ENCODE measurements at regions not wholly inside any gene's neighbourhood (a gene's known extent, or its start where the extent isn't known, plus 50 kb on each side); places are given as distances from the start of the nearest gene placed in this dataset.
"Not testable (repeated sequence)": the region's sequence is repeated elsewhere in the genome, so short reads cannot be mapped to it uniquely, and the experiment has no call there.

DNA sequence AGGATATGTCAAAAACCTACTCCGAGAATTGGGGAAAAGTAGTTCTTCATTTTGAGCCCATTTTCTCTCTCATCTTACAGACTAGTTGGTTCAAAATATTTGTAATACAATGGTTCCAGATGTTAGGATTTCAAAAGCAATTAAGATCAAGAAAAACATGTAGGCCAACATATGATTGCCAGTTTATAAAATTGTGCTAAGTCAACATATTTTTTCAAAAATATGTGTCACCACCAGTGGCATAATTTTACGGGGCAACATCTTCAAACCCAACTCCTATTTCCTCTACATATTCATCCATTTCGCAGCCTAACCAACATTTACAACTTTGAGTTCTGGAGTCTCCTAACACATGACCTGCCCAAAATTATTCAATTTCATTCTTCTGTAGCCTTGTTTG is 514.5 kb upstream of the TPK1 start:
- intact Hi-C loops (cut with micrococcal nuclease), result no loop called here

DNA sequence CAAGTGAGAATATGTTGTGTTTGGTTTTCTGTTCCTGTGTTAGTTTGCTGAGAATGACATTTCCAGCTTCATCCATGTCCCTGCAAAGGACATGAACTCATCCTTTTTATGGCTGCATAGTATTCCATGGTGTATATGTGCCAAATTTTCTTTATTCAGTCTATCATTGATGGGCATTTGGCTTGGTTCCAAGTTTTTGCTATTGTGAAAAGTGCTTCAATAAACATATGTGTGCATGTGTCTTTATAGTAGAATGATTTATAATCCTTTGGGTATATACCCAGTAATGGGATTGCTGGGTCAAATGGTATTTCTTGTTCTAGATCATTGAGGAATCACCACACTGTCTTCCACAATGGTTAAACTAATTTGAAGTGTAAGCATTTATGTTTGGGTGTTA is 513.6 kb upstream of the TPK1 start:
- H3K36me3 ChIP-seq (replicated peaks in 1 of 2; ENCODE audit: control extremely low read depth in 1 of 2, control insufficient read depth in 1 of 2, extremely low read depth in 1 of 2, insufficient read depth in 2 of 2, low read length in 1 of 2); ATAC-seq (ENCODE audit: low read depth); H3K79me2 ChIP-seq (ENCODE audit: control insufficient read depth, insufficient read depth, low read length); H3K4me1 ChIP-seq (ENCODE audit: control insufficient read depth in 2 of 2, insufficient read depth in 2 of 2, low read length in 2 of 2); H3K9ac ChIP-seq (ENCODE audit: low read length); POLR2A ChIA-PET; H3K4me3 Mint-ChIP-seq; CTCF ChIA-PET; intact Hi-C loops (cut with micrococcal nuclease); H3K4me3 ChIP-seq (ENCODE audit: control extremely low read depth in 1 of 5, extremely low read depth in 1 of 5, insufficient read depth in 1 of 5, low read depth in 2 of 5, low read length in 4 of 5); H3K27ac ChIP-seq (ENCODE audit: low read length in 2 of 2); H3K27me3 Mint-ChIP-seq; H2AFZ ChIP-seq (ENCODE audit: insufficient read depth, low read depth, low read length, poor library complexity, severe bottlenecking); H4K20me1 ChIP-seq (ENCODE audit: control insufficient read depth, insufficient read depth, low read length, poor library complexity, severe bottlenecking); DNase-seq; H3K4me2 ChIP-seq (replicated peaks; ENCODE audit: low read depth, low read length, poor library complexity, severe bottlenecking); H3K27me3 ChIP-seq (replicated peaks in 1 of 4; ENCODE audit: control extremely low read depth in 1 of 4, control insufficient read depth in 3 of 4, insufficient read depth in 4 of 4, low read length in 3 of 4); H3K9me3 ChIP-seq (ENCODE audit: control extremely low read depth in 1 of 3, control insufficient read depth in 2 of 3, insufficient read depth in 1 of 3, low read length in 2 of 3); H3K4me1 Mint-ChIP-seq; H3K27ac Mint-ChIP-seq: not testable (repeated sequence)
- H3K9me3 Mint-ChIP-seq (ENCODE audit: insufficient read depth), result peaks cover 10% of the 10 kb centered on the region

More for the DNA sequence above, 514.5 kb upstream of the TPK1 start:
- H2AFZ ChIP-seq (ENCODE audit: insufficient read depth, low read depth, low read length, poor library complexity, severe bottlenecking), result no peak overlapping the region
- ChIA-PET CTCF (no interaction called here), POLR2A (no interaction called here)
- H4K20me1 ChIP-seq (ENCODE audit: control insufficient read depth, insufficient read depth, low read length, poor library complexity, severe bottlenecking), result no peaks in the 10 kb centered on the region
- H3K27ac ChIP-seq (ENCODE audit: low read length in 2 of 2), result no peak overlapping the region
- no peaks in the 10 kb centered on the region for H3K27me3 ChIP-seq (replicated peaks in 1 of 4; ENCODE audit: control extremely low read depth in 1 of 4, control insufficient read depth in 3 of 4, insufficient read depth in 4 of 4, low read length in 3 of 4)
- no peak overlapping the region for H3K27ac Mint-ChIP-seq
- H3K9ac ChIP-seq (ENCODE audit: low read length), result no peak overlapping the region
- no peaks in the 10 kb centered on the region for H3K9me3 ChIP-seq (ENCODE audit: control extremely low read depth in 1 of 3, control insufficient read depth in 2 of 3, insufficient read depth in 1 of 3, low read length in 2 of 3)
- DNase-seq (no peak), ATAC-seq (ENCODE audit: low read depth) (no peak)
- 96% methylated on average over 2 of the region's 3 CpGs for WGBS (ENCODE audit: insufficient coverage)
- no peaks in the 10 kb centered on the region for H3K27me3 Mint-ChIP-seq
- H3K79me2 ChIP-seq (ENCODE audit: control insufficient read depth, insufficient read depth, low read length), result no peaks in the 10 kb centered on the region
- no peak overlapping the region for H3K4me2 ChIP-seq (replicated peaks; ENCODE audit: low read depth, low read length, poor library complexity, severe bottlenecking)
- TF ChIP-seq EZH2 (IDR thresholded peaks at IDR 0.05; ENCODE audit: borderline replicate concordance, insufficient read depth, low read depth, low read length, poor library complexity, severe bottlenecking), result no peak
- TF ChIP-seq, protein P1, sequence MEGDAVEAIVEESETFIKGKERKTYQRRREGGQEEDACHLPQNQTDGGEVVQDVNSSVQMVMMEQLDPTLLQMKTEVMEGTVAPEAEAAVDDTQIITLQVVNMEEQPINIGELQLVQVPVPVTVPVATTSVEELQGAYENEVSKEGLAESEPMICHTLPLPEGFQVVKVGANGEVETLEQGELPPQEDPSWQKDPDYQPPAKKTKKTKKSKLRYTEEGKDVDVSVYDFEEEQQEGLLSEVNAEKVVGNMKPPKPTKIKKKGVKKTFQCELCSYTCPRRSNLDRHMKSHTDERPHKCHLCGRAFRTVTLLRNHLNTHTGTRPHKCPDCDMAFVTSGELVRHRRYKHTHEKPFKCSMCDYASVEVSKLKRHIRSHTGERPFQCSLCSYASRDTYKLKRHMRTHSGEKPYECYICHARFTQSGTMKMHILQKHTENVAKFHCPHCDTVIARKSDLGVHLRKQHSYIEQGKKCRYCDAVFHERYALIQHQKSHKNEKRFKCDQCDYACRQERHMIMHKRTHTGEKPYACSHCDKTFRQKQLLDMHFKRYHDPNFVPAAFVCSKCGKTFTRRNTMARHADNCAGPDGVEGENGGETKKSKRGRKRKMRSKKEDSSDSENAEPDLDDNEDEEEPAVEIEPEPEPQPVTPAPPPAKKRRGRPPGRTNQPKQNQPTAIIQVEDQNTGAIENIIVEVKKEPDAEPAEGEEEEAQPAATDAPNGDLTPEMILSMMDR (IDR thresholded peaks at IDR 0.05), result no peak
- H3K36me3 ChIP-seq (replicated peaks in 1 of 2; ENCODE audit: control extremely low read depth in 1 of 2, control insufficient read depth in 1 of 2, extremely low read depth in 1 of 2, insufficient read depth in 2 of 2, low read length in 1 of 2), result no peaks in the 10 kb centered on the region
- no peaks in the 10 kb centered on the region for H3K4me1 ChIP-seq (ENCODE audit: control insufficient read depth in 2 of 2, insufficient read depth in 2 of 2, low read length in 2 of 2)
- H3K4me3 Mint-ChIP-seq, result no peak overlapping the region
- H3K4me3 ChIP-seq (ENCODE audit: control extremely low read depth in 1 of 5, extremely low read depth in 1 of 5, insufficient read depth in 1 of 5, low read depth in 2 of 5, low read length in 4 of 5), result no peak overlapping the region
- H3K9me3 Mint-ChIP-seq (ENCODE audit: insufficient read depth), result peaks cover 10% of the 10 kb centered on the region
- no peaks in the 10 kb centered on the region for H3K4me1 Mint-ChIP-seq
